Stimulated activated CD4-positive, alpha-beta T cell treated with anti-CD3 and anti-CD28 coated beads, TNF-alpha, amount 100 ng/mL, for 48 hours (primary cell): ENCODE measurements at regions not wholly inside any gene's neighbourhood (a gene's known extent, or its start where the extent isn't known, plus 50 kb on each side); places are given as distances from the start of the nearest gene placed in this dataset.

ENCODE experiments used
- DNase-seq, 3 donors: peaks; one replicate each; pipeline ENCODE4 v3.0.0-alpha.2; 2020; ENCODE audit warnings: low read depth in 3 of 3

- DNase-seq, result no peak
Observed at GRCh38 chr22:26846076-26846475, 188.7 kb downstream of the MIAT start.

GRCh38 chr22:26846645-26847044, 189.3 kb downstream of the MIAT start:
- DNase-seq, result no peak

GRCh38 chr22:26847046-26847445, 189.7 kb downstream of the MIAT start:
- no peak for DNase-seq

GRCh38 chr22:26847816-26848215, 190.4 kb downstream of the MIAT start:
- DNase-seq, result no peak

GRCh38 chr22:26848244-26848920, 191.0 kb downstream of the MIAT start:
- no peak for DNase-seq

GRCh38 chr22:26849575-26849974, 192.2 kb downstream of the MIAT start:
- DNase-seq, result no peak

GRCh38 chr22:26851125-26851524, 193.7 kb downstream of the MIAT start:
- no peak for DNase-seq

GRCh38 chr22:26852176-26852575, 194.8 kb downstream of the MIAT start:
- no peak for DNase-seq

GRCh38 chr22:26853071-26853470, 195.7 kb downstream of the MIAT start:
- DNase-seq, result no peak

GRCh38 chr22:26853495-26853894, 196.1 kb downstream of the MIAT start:
- no peak for DNase-seq

- DNase-seq, result no peak
Observed at GRCh38 chr22:26857169-26857568, 199.8 kb downstream of the MIAT start.

GRCh38 chr22:26860301-26860700, 202.9 kb downstream of the MIAT start:
- no peak for DNase-seq

GRCh38 chr22:26865021-26865420, 207.6 kb downstream of the MIAT start:
- no peak for DNase-seq

GRCh38 chr22:26883393-26883792, 226.0 kb downstream of the MIAT start:
- no peak for DNase-seq

- no peak for DNase-seq
Observed at GRCh38 chr22:26884921-26885320, 227.5 kb downstream of the MIAT start.

- DNase-seq, result no peak
Observed at GRCh38 chr22:26885441-26886261, 228.3 kb downstream of the MIAT start.

- DNase-seq, result no peak
Observed at GRCh38 chr22:26887456-26887855, 230.1 kb downstream of the MIAT start.

- no peak for DNase-seq
Observed at GRCh38 chr22:26887916-26888315, 230.5 kb downstream of the MIAT start.

- DNase-seq, result no peak
Observed at GRCh38 chr22:26888887-26889286, 231.5 kb downstream of the MIAT start.

GRCh38 chr22:26889802-26890201, 232.4 kb downstream of the MIAT start:
- no peak for DNase-seq

- DNase-seq, result no peak
Observed at GRCh38 chr22:26890870-26891269, 233.5 kb downstream of the MIAT start.

- no peak for DNase-seq
Observed at GRCh38 chr22:26891429-26891828, 234.0 kb downstream of the MIAT start.
